GM19372 (cell line): ENCODE measurements at regions not wholly inside any gene's neighbourhood (a gene's known extent, or its start where the extent isn't known, plus 50 kb on each side); places are given as distances from the start of the nearest gene placed in this dataset.
A peak's percentile ranks its signal among the peaks of the same experiment; 100 is the strongest.
"Not testable (repeated sequence)": the region's sequence is repeated elsewhere in the genome, so short reads cannot be mapped to it uniquely, and the experiment has no call there.

Experiments
- ATAC-seq: cut with Tn5 transposase; IDR thresholded peaks from one replicate; pipeline ENCODE4 v1.9.1; 2021; ENCODE audit warnings: mild to moderate bottlenecking, low read depth, moderate library complexity; ENCODE audit not compliant: unreplicated experiment

DNA sequence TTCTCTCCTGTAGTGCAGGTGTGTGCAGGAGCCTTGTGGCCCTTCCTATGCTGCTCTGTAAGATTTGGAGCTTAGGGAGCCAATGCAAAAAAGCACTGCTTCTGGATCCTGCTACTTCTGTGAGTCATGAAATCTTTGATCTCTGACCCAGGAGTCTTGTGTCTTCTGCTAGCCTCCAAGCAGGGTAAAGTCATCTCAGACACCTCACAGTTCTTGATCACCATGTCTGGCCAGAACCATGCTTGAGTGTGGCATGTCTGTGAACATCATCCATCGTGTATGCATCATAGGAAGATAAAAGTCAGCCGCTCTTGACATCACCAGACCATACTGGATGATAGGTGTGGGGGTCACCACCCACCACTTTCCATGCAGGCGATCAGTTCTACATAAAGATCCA is 247.8 kb downstream of the RPLP1 start:
- ATAC-seq, result no peak

DNA sequence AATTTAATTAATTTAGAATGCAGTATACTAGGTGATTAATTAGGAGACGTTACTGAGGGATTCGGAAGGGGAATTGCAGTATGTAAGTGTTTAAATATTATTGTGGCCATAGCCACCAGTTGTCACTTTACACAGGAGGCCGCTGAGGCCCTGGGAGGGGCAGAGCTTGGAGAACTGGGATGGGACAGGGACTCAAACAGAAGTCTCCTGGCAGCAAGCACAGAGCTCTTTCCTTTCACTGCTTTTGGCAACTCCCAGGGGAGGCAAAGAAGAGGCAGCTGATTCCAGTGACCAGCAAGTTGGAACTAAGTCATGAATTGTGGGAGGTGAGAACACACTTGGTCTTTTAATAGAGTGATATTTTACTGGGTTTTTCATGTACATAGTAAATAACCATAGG is 248.6 kb downstream of the RPLP1 start:
- no peak for ATAC-seq

DNA sequence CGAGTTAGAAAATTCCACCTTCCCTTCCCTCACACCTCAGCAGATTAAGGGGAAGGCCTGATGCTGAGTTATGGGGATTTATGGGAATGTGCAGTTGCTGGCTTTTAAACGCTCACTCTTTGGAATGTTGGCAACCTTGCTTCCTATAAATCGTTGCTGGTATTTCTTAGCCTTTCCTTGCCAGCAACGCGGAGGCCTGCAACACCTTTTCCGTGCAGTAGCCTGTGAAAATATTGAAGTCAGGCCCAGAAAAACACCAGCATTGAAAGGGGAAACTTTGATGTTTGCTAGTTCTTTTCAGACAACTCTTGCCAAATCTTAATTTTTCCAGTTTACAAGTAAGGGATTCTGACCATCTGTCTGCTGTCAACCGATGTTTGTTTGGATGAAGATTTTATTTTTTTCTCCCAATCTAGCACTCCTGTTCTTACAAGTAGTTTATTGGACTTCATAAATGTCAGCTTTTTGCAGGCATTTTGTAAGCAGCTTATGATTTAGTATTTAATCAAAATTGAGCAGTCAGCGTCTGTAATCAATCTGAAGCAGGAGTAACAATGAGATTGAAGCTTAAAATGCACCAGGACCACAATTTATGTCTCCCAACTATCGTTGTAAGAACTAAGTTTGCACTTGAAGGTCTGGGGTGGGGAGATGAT is 251.0 kb downstream of the RPLP1 start:
- no peak for ATAC-seq

DNA sequence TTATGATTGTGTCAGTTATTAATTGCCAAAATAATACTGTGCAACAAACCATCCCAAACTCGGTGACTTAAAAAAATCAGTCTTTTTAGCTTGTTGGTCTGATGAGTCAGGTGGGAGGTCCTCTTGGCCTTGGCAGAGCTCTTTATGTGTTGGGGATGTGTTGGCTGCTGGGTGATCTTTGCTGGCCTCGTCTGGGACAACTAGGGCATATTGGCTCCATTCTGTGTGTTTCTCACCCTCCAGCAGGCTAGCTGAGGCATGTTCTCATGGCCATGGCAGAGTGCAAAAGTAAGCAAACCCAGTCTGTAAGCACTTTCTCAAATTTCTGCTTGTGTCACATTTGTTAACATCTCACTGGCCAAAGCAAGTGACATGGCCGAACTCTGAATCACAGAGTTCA is 251.6 kb downstream of the RPLP1 start:
- ATAC-seq, result no peak

DNA sequence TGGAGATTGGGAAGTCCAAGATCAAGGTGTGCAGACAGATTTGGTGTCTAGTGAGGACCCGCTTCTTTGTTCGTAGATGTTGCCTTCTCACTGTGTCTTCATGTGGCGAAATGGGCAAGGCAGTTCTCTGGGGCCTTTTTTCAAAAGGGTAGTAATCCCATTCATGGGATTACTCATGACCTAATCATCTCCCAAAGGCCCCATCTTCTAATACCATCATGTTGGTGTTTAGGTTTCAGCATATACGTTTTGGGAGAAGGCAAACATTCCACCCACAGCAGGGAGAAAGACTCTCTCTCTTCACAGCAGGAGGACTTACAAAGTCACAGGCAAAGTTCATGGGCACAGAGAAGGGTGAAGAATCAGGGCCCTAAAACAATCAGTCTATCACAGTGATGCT is 252.1 kb downstream of the RPLP1 start:
- ATAC-seq, result no peak

DNA sequence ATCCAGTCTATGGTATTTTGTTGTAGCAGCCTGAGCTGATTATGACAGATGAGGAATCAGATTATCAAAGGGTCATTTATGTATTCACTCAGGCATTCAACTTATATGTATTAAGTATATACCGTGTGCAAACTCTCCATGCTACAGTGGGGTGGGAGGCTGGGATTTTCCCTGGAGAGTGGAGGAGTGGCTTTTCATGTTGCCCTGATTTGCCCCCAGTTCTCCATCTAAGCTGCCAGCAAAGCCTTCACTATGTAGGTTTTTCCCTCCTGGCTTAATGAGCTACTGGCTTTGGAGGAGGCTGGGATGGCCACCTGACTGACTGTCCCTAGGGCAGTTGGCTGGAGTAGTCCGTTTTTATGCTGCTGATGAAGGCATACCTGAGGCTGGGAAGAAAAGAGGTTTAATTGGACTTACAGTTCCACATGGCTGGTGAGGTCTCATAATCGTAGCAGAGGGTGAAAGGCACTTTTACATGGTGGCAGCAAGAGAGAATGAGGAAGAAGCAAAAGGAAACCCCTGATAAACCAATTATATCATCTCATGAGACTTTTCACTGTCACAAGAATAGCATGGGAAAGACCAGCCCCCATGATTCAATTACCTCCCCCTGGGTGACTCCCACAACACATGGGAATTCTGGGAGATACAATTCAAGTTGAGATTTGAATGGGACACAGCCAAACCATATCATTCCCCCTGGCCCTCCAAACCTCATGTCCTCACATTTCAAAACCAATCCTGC is 253.9 kb downstream of the RPLP1 start:
- no peak for ATAC-seq

DNA sequence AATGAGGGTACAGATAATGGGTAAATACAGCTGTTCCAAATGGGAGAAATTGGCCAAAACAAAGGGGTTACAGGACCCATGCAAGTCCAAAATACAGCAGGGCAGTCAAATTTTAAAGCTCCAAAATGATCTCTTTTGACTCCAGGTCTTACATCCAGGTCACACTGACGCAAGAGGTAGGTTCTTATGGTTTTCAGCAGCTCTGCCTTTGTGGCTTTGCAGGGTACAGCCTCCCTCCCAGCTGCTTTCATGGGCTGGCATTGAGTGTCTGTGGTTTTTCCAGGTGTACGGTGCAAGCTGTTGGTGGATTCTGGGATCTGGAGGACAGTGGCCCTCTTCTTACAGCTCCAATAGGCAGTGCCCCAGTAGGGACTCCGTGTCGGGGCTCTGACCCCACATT is 254.6 kb downstream of the RPLP1 start:
- not testable (repeated sequence) for ATAC-seq

DNA sequence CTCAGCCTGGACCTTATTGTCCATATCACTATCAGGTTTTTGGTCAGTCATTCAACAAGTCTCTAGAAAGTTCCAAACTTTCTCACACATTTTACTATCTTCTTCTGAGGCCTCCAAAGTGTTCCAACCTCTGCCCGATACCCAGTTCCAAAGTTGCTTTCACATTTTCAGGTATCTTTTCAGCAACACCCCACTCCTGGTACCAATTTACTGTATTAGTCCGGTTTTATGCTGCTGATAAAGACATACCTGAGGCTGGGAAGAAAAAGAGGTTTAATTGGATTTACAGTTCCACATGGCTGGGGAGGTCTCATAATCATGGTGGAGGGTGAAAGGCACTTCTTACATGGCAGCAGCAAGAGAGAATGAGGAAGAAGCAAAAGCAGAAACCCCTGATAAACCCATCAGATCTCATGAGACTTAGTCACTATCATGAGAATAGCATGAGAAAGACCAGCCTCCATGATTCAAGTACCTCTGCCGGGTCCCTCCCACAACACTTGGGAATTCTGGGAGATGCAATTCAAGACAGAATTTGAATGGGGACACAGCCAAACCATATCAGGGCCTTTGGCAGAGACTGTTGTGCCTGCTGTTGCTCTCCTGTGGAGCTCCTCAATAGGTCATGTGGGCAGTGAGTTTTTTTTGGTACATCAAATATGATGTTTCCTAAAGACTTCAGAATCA is 256.0 kb downstream of the RPLP1 start:
- ATAC-seq, result not testable (repeated sequence)

DNA sequence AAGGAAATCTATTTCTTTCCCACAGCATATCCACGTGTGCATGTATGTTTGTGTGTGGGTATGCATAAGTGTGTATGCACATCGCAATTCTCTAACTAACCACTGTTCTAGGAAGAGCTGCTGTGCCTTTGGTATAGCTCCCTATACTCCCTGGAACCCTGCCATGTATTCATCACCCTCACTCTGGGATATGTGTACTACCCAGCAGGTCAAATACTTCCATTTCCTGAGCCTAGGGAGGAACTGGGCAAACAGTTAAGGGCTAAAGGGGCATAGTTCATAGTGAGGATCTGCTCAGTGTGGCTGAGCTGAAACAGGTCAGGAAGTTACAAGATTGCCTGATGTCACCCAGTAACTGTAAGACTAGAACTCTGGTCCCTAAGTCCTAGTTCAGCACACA is 260.4 kb downstream of the RPLP1 start:
- no peak for ATAC-seq

DNA sequence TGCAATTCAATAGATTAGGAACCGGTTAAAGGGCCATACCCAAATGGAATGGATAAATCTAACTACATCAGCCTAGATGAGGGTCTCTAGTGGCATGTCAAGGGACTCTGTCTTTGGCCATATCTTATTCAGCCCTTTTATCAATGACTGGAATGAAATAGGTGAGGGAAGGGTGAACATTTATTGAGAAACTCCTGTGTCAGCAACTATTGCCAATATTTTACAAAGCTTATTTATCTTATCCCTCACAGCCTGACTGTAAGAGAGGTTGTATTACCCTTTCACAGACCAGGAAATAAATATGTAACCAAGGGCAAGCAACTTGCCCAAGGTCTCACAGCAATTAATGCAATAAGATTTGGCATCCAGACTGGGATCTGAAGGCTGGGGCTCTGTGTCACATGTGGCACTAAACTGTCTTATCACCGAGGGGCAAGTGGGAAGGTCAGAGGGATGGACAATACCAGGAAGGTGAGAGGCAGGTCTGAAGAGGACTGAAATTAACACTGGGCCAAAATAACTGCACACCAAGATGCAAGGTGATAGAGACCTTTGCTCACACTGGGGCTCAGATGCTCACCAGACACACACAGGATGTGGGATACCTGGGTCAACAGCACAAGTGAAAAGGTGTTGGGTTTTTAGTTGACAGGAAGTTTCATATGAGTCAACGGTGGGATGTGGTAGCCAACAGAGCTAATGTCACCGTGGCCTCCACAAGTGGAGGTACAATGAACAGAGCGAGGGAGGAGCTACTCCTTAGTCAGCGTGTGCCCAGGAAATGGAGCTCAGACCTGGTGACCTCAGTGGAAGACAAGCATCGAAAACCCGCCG is 261.3 kb downstream of the RPLP1 start:
- peak; percentile 80 for ATAC-seq

DNA sequence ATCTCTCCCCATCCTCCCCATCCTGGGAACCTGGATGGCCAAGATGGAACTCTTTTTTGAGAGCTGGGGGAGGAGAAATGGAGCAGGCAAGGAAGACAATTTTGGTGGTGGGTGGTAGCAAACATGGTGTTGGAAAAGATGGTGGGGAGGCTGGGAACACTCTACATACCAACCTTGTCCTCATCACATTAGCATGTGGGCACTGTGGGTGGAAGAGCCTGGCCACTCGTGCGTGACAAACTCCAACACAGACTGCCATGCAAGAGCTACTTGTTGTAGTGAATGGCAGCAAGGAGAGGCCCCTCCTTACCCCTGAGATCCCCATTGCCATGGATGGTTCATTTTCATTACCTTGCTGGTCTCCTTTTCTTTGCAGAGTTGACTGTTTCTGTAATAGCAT is 262.6 kb downstream of the RPLP1 start:
- ATAC-seq, result no peak

DNA sequence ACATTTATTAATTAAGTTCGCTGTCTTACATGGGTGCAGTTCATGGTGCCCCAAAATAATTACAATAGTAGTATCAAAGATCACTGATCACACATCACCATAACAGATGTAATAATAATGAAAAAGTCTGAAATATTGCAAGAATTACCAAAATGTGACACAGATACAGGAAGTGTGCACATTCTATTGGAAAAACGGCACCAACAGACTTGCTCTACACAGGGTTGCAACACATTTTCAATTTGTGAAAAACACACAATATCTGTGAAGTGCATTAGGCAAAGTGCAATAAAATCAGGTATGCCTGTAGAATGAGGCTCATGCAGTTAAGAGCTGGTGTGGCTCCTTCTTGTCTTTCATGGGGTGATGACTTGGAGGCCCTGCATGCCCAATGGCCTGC is 265.8 kb downstream of the RPLP1 start:
- no peak for ATAC-seq

DNA sequence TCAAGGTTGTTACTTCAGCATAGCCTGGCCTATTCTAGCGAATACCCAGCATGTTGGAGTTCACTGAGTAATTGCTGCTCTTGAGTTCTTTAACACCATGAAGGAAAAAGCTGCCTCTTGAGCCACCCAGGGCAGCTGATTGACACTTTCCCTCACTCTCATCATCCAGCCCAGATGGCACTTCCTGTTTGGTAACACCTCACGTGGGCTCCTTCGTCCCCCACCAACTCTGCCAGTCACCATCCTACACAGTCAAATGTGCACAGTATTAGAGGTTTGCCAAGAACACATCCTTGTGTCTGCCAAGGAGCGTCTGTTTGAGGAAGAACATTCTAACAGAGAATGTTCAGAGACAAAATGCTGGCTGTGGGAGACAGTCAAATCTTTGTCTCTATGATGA is 266.3 kb downstream of the RPLP1 start:
- ATAC-seq, result no peak

DNA sequence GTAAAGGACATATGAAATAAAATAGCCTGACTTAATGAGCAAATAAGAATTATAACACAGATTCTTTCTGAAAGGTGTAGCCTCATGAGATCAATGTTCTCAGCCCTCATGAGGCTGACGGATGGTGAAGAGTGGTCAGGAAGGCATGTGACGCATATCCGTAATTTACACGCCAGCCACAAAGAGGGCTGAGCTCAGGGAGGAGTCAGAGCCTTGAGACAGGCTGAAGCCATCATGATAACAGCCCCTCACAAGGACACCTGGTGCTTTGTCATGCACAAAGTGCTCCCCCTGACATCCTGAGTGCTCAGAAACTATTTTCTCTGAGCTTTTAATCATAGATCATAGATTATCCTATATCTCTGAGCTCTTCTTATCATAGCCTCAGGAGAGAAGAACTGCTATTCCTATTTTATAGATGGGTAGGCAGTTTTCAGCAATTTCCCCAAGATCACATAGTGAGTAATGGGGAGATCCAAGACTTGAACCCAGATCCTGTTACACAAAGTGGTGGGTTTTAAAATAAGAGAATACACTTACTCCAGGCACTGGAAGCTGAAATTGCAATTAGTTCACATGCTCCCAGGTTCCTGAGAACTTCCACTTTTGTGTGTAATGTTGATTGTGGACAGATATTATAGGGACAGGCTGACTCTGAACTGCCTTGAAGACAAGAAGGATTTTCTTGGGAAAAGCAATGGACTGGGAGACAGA is 267.1 kb downstream of the RPLP1 start:
- no peak for ATAC-seq

DNA sequence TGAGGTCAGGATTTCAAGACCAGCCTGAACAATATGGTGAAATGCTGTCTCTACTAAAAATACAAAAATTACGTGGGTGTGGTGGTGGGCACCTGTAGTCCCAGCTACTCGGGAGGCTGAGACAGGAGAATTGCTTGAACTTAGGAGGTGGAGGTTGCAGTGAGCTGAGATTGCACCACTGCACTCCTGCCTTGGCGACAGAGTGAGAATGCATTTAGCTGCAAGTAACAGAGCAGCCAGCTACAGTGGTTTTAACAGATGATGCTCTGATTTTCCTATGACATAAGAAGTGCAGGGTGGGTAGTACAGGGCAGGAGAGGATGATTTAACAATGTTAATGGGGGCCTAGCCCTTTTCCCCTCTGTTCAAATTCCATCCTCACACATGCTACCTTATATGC is 267.9 kb downstream of the RPLP1 start:
- ATAC-seq, result no peak

DNA sequence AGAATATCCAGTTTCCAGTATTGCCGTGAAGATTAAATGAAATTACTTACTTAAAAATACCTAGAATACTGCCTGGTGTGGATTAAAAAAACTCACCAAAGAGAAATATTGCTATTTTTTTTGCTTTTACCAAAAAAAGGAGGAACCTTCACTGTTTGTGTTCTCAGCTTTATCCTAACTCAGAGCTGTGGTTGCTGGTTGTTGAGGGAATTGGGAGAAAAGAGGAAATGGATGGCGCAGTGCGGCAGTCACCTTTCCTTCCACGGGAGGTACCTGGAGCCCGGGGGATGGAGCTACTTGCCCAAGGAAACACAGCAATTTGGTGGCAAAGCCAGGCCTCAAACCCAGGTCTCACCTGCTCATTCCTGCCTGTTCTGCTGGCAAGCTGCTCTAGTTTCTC is 270.3 kb downstream of the RPLP1 start:
- ATAC-seq, result no peak

DNA sequence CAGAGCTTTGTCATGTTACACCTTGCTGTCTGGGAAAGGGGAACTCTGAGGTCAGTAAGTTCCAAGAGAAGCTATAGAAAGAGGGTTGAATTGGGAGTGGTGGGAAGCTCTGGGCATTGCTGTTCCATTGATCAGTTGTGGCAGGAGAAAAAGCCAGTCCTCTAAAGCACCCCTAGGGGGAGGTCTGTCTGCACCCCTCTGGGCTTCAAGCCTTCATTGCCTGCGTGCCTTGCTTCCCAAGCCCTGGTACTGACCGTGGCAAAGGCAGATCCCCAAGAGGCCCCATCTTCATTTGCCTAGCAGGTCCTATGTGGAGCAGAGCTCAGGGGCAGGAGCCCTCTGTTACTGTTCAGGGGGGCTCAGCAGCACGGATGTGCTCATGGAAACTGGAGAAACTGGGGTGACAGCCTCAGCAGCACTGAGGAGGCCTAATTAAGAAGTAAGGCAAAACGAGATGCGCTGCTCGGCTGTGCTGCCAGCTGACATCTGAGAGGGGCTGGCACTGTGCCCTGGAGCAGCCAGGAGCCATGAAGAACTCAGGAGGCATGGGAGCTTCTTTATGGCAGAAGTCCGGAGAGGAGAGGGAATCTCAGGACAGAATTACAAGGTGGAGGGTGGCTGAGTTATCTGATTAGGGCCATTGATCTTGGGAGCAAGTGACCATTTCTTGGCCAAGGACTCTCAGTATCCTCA is 270.9 kb downstream of the RPLP1 start:
- ATAC-seq, result no peak

DNA sequence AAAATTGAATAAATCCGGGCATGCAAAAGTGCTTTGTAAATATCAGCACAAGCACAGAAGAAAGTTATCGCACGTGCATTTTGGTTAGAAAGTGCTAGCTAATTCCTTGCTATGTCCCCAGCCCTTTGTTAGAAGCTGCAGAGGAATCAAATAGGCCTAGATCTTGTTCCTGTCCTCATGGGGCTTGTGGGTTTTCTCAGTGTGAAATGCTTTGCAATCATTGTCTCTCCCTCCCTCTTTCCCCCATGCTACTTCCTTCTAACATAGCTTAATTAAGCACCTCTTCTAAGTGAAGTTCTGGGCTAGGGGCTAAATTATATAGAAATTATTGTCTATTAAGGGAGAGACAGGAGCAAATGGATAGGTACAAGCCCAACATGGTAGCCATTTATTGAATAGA is 271.7 kb downstream of the RPLP1 start:
- no peak for ATAC-seq

DNA sequence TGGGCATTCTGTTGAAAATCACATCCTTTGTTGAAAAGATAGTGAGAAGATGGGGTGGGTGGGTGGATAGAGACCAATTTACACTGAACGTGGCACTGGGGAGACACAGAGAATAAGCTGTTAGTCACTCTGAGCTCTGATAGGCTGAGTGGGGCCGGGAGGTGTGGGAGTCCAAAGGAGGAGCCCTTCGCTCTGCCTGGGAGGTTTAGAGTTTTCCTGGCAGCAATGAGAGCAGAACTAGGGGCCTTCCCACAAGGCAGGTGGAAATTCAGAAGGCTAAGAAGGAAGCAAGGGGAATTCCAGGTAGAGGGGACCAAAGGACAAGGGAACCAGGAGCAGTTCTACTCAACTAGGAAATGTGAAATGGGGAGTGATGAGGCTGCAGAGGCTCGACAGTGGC is 272.7 kb downstream of the RPLP1 start:
- no peak for ATAC-seq

DNA sequence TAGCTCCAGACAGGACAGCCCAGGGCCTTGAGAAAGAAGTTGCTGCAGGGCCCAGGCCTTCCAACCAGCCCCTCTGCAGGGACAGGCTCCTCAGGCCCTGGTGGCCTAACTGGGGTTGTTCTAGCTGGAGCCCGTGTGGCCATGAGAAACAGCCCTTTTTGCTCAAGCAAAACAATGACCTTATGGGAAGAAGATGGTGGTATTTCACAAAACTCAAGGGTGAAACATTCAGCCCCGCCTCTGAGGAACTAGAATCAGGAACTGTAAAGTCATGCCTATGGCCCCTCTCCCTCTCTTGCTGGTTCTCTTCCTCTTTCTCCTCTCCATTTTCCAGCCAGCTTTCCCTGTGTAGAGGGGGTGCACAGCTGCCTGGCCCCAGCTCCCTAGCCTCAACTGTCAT is 273.3 kb downstream of the RPLP1 start:
- no peak for ATAC-seq
